ENCODE measurements at regions not wholly inside any gene's neighbourhood (a gene's known extent, or its start where the extent isn't known, plus 50 kb on each side); places are given as distances from the start of the nearest gene placed in this dataset.

- no peak for DNase-seq
These were observed 91.7 kb upstream of the MAP3K4 start for GRCh38 chr6:160899671-160900430.

- DNase-seq, result no peak
These were observed 79.6 kb upstream of the MAP3K4 start for GRCh38 chr6:160911949-160912348.

GRCh38 chr6:160912411-160912810 lies 79.2 kb upstream of the MAP3K4 start:
- no peak for DNase-seq

GRCh38 chr6:160917572-160917971 lies 74.0 kb upstream of the MAP3K4 start:
- DNase-seq, result no peak

GRCh38 chr6:160919723-160920440 lies 71.7 kb upstream of the MAP3K4 start:
- DNase-seq, result no peak

- DNase-seq, result no peak
These were observed 70.5 kb upstream of the MAP3K4 start for GRCh38 chr6:160921095-160921494.

GRCh38 chr6:160926281-160927276 lies 65.0 kb upstream of the MAP3K4 start:
- DNase-seq, result no peak

- no peak for DNase-seq
These were observed 64.2 kb upstream of the MAP3K4 start for GRCh38 chr6:160927416-160927815.

- no peak for DNase-seq
These were observed 62.2 kb upstream of the MAP3K4 start for GRCh38 chr6:160929361-160929760.

GRCh38 chr6:160929831-160930230 lies 61.7 kb upstream of the MAP3K4 start:
- DNase-seq, result no peak

GRCh38 chr6:160930547-160931377 lies 60.8 kb upstream of the MAP3K4 start:
- peak in 53 of 56 donors; percentile 9 to 81 (median 59) for DNase-seq

GRCh38 chr6:160931378-160932310 lies 59.9 kb upstream of the MAP3K4 start:
- no peak for DNase-seq

GRCh38 chr6:160933256-160933655 lies 58.3 kb upstream of the MAP3K4 start:
- DNase-seq, result peak in 1 of 56 donors; percentile 3

GRCh38 chr6:160934157-160934556 lies 57.4 kb upstream of the MAP3K4 start:
- DNase-seq, result no peak

GRCh38 chr6:160940197-160940596 lies 51.4 kb upstream of the MAP3K4 start:
- no peak for DNase-seq
